IMR-90 (cell line): ENCODE measurements at regions not wholly inside any gene's neighbourhood (a gene's known extent, or its start where the extent isn't known, plus 50 kb on each side); places are given as distances from the start of the nearest gene placed in this dataset.

Experiments
- ATAC-seq: fragments of 200-7000 bp; cut with Tn5 transposase; 2 replicates; pipeline ENCODE4 v1.9.1; 2020; ENCODE audit warnings: low read depth, mild to moderate bottlenecking, moderate library complexity
- BruUV-seq: library from RNA; stranded (reverse); fragments of 400-500 nt; replicated peaks from 2 replicates; lab custom pipeline; 2021; lab: Mats Ljungman, UMichigan
- CTCF ChIA-PET: fragments of 300-600 bp; formaldehyde crosslinking; extraction: SDS; loops from one replicate; lab custom pipeline; 2021; ENCODE audit warnings: antibody characterized with exemption; lab: Yijun Ruan, JAX
- POLR2A ChIA-PET: fragments of 300-600 bp; sonication (Branson Sonifier 250); formaldehyde crosslinking; loops from one replicate; lab custom pipeline; 2022; ENCODE audit warnings: antibody characterized with exemption; ENCODE audit not compliant: unreplicated experiment; lab: Charles Lee
- DNase-seq: peaks from one replicate; pipeline ENCODE4 v3.0.0; 2013
- H2AFZ ChIP-seq: replicated peaks from 2 replicates; pipeline ENCODE3; 2013; ENCODE audit warnings: low read length, mild to moderate bottlenecking; ENCODE audit not compliant: poor library complexity
- H2AK5ac ChIP-seq: 2 replicates; pipeline ENCODE4 v1.6.1; 2013; ENCODE audit warnings: low read depth, low read length, inconsistent platforms
- H2AK9ac ChIP-seq: replicated peaks from 2 replicates; pipeline ENCODE3; 2013; ENCODE audit warnings: mild to moderate bottlenecking, low read depth, low read length, moderate library complexity; ENCODE audit not compliant: poor library complexity
- H2BK120ac ChIP-seq: 2 replicates; pipeline ENCODE4 v1.6.1; 2013; ENCODE audit warnings: low read depth, low read length, inconsistent platforms
- H2BK15ac ChIP-seq: 3 replicates; pipeline ENCODE4 v1.6.1; 2013; ENCODE audit warnings: low read depth, low read length, inconsistent platforms
- H2BK20ac ChIP-seq: 2 replicates; pipeline ENCODE4 v1.6.1; 2013; ENCODE audit warnings: low read depth, mild to moderate bottlenecking, inconsistent platforms, low read length, moderate library complexity
- H2BK5ac ChIP-seq: 2 replicates; pipeline ENCODE4 v1.6.1; 2013; ENCODE audit warnings: mild to moderate bottlenecking, low read depth, low read length, inconsistent platforms; ENCODE audit not compliant: poor library complexity, severe bottlenecking
- H3K14ac ChIP-seq: replicated peaks from 2 replicates; pipeline ENCODE4 v1.6.1; 2013; ENCODE audit warnings: low read depth, low read length, inconsistent platforms
- H3K18ac ChIP-seq: 2 replicates; pipeline ENCODE4 v1.6.1; 2013; ENCODE audit warnings: low read depth, low read length, control low read depth
- H3K23ac ChIP-seq: 2 replicates; pipeline ENCODE4 v1.6.1; 2013; ENCODE audit warnings: low read depth, low read length, inconsistent platforms
- H3K27ac ChIP-seq: 2 replicates; pipeline ENCODE4 v1.5.1; 2013; ENCODE audit warnings: mild to moderate bottlenecking, control low read depth, low read length; ENCODE audit not compliant: insufficient read depth
- H3K27me3 ChIP-seq: 2 replicates; pipeline ENCODE4 v1.6.1; 2013; ENCODE audit warnings: low read length; ENCODE audit not compliant: control insufficient read depth, insufficient read depth
- H3K36me3 ChIP-seq: 2 replicates; pipeline ENCODE4 v1.6.1; 2013; ENCODE audit warnings: low read length, mixed read lengths; ENCODE audit not compliant: control insufficient read depth, insufficient read depth
- H3K4ac ChIP-seq: 2 replicates; pipeline ENCODE4 v1.6.1; 2013; ENCODE audit warnings: low read depth, low read length, inconsistent platforms
- H3K4me1 ChIP-seq: 2 replicates; pipeline ENCODE4 v1.6.1; 2013; ENCODE audit warnings: low read length, mixed read lengths; ENCODE audit not compliant: control insufficient read depth, insufficient read depth
- H3K4me2 ChIP-seq: 2 replicates; pipeline ENCODE4 v1.6.1; 2013; ENCODE audit warnings: low read depth, mild to moderate bottlenecking, control low read depth, low read length, moderate library complexity
- H3K4me3 ChIP-seq: 2 replicates; pipeline ENCODE4 v1.5.1; 2013; ENCODE audit warnings: low read depth, mild to moderate bottlenecking, control low read depth, low read length, moderate library complexity; ENCODE audit not compliant: insufficient read depth
- H3K56ac ChIP-seq: 2 replicates; pipeline ENCODE4 v1.6.1; 2013; ENCODE audit warnings: low read length, inconsistent platforms; ENCODE audit not compliant: insufficient read depth; ENCODE audit errors: extremely low read depth
- H3K79me1 ChIP-seq, 2 experiments: 2 replicates each; pipeline ENCODE4 v1.6.1; 2013; ENCODE audit warnings: low read length in 2 of 2, inconsistent platforms in 1 of 2, low read depth in 1 of 2
- H3K9ac ChIP-seq: 2 replicates; pipeline ENCODE4 v1.6.1; 2013; ENCODE audit warnings: low read depth, low read length, control low read depth
- H3K9me1 ChIP-seq: 2 replicates; pipeline ENCODE4 v1.6.1; 2013; ENCODE audit warnings: low read length, inconsistent platforms; ENCODE audit not compliant: insufficient read depth
- H3K9me3 ChIP-seq: 2 replicates; pipeline ENCODE4 v1.6.1; 2013; ENCODE audit warnings: low read length; ENCODE audit not compliant: control insufficient read depth, insufficient read depth
- H4K20me1 ChIP-seq: 2 replicates; pipeline ENCODE4 v1.6.1; 2013; ENCODE audit warnings: low read length, inconsistent platforms; ENCODE audit not compliant: insufficient read depth
- H4K5ac ChIP-seq: 2 replicates; pipeline ENCODE4 v1.6.1; 2013; ENCODE audit warnings: mild to moderate bottlenecking, low read depth, low read length, control low read depth
- H4K8ac ChIP-seq, 2 experiments: 2 replicates each; pipeline ENCODE4 v1.6.1; 2013; ENCODE audit warnings: low read depth in 2 of 2, low read length in 2 of 2, control low read depth in 1 of 2, inconsistent platforms in 1 of 2
- H4K91ac ChIP-seq: 2 replicates; pipeline ENCODE4 v1.6.1; 2013; ENCODE audit warnings: low read depth, low read length, inconsistent platforms; ENCODE audit not compliant: insufficient read depth
- CTCF ChIP-seq: conservative IDR thresholded peaks from 2 replicates; pipeline ENCODE4 v1.5.1; 2012; ENCODE audit warnings: mild to moderate bottlenecking, low read depth, low read length, improper control_type of control experiment
- MAFK ChIP-seq: IDR thresholded peaks from 2 replicates; pipeline ENCODE4 v1.6.1; 2012; ENCODE audit warnings: low read depth, low read length, improper control_type of control experiment
- MAZ ChIP-seq: IDR thresholded peaks from 2 replicates; pipeline ENCODE4 v1.6.1; 2012; ENCODE audit warnings: low read depth, mild to moderate bottlenecking, low read length, improper control_type of control experiment, moderate library complexity, borderline replicate concordance
- MXI1 ChIP-seq: IDR thresholded peaks from 2 replicates; pipeline ENCODE4 v1.6.1; 2012; ENCODE audit warnings: low read depth, mild to moderate bottlenecking, low read length, moderate library complexity, borderline replicate concordance
- NFE2L2 ChIP-seq: fragments of 150-350 bp; IDR thresholded peaks from 2 replicates; pipeline ENCODE4 v1.6.1; 2016; ENCODE audit warnings: low read depth, mild to moderate bottlenecking, low read length
- SMC3 ChIP-seq: fragments of 150-350 bp; IDR thresholded peaks from 2 replicates; pipeline ENCODE4 v1.6.1; 2016; ENCODE audit warnings: low read depth, mild to moderate bottlenecking, antibody characterized with exemption, low read length, moderate library complexity
- USF2 ChIP-seq: fragments of 150-350 bp; IDR thresholded peaks from 2 replicates; pipeline ENCODE4 v1.6.1; 2017; ENCODE audit warnings: mild to moderate bottlenecking, antibody characterized with exemption, low read length, low read depth
- WGBS, 2 experiments: methylation state at CpG; one replicate each; pipeline versions ENCODE4 v1.1.5 to v1.1.7; 2013; ENCODE audit warnings: missing lambda C conversion rate in 2 of 2; ENCODE audit not compliant: insufficient read length in 1 of 2; ENCODE audit errors: extremely low coverage in 2 of 2; 5-methylcytosine and 5-hydroxymethylcytosine counted together
- dilution Hi-C: fragments of 300-500 bp; cut with HindIII; formaldehyde crosslinking; loops from one replicate; pipeline ENCODE4 v1.14.3; 2018; ENCODE audit warnings: low sequenced_read_pairs; ENCODE audit not compliant: unreplicated experiment
- in situ Hi-C: fragments of 300-500 bp; cut with MboI; formaldehyde crosslinking; loops from 3 replicates; pipeline ENCODE4 v1.14.3; 2019; ENCODE audit warnings: low sequenced_read_pairs, inconsistent platforms, mixed read lengths
- intact Hi-C: fragments of 100-400 bp; cut with micrococcal nuclease; formaldehyde crosslinking; loops from 2 replicates; pipeline ENCODE4 v1.10.0; 2022

GRCh38 chr21:35338881-35339632, 290.0 kb upstream of the RUNX1 start:
- H4K20me1 ChIP-seq: no peaks in the 10 kb centered on the region
- no peak overlapping the region for H3K27ac ChIP-seq
- H3K36me3 ChIP-seq: no peaks in the 10 kb centered on the region
- H4K5ac ChIP-seq: no peak overlapping the region
- ChIA-PET POLR2A (no interaction called here), CTCF (no interaction called here)
- H4K91ac ChIP-seq: no peak overlapping the region
- intact Hi-C loops (no loop called here), dilution Hi-C loops (no loop called here), in situ Hi-C loops (no loop called here)
- no peak overlapping the region for H3K4ac ChIP-seq
- H3K27me3 ChIP-seq: no peaks in the 10 kb centered on the region
- no peak overlapping the region for H3K23ac ChIP-seq
- H3K14ac ChIP-seq: no peak overlapping the region
- WGBS, 2 experiments: no CpG with 5 or more reads among the region's 6 CpGs
- H2BK15ac ChIP-seq: no peak overlapping the region
- H2AK9ac ChIP-seq: no peak overlapping the region
- no peak overlapping the region for H3K56ac ChIP-seq
- no peak overlapping the region for H3K4me2 ChIP-seq
- no peak overlapping the region for H3K18ac ChIP-seq
- ATAC-seq (no peak), DNase-seq (no peak)
- H3K4me3 ChIP-seq: no peak overlapping the region
- no peak overlapping the region for H2AFZ ChIP-seq
- H2BK20ac ChIP-seq: no peak overlapping the region
- no peak overlapping the region for H2BK5ac ChIP-seq
- H3K79me1 ChIP-seq: no peaks in the 10 kb centered on the region
- H3K9me1 ChIP-seq: no peaks in the 10 kb centered on the region
- no peak overlapping the region for H2BK120ac ChIP-seq
- TF ChIP-seq MAFK (no peak), MXI1 (no peak), SMC3 (no peak), USF2 (no peak), NFE2L2 (no peak), CTCF (no peak), MAZ (no peak)
- BruUV-seq: no TSS peak
- no peaks in the 10 kb centered on the region for H3K4me1 ChIP-seq
- H2AK5ac ChIP-seq: no peak overlapping the region
- no peak overlapping the region for H3K9ac ChIP-seq
- no peak overlapping the region for H4K8ac ChIP-seq
- no peaks in the 10 kb centered on the region; the same call in 1 of the 2 replicates for H3K9me3 ChIP-seq
